AG10803 (cell line): ENCODE measurements at regions not wholly inside any gene's neighbourhood (a gene's known extent, or its start where the extent isn't known, plus 50 kb on each side); places are given as distances from the start of the nearest gene placed in this dataset.

Experiments used
- DNase-seq: peaks from one replicate; pipeline ENCODE4 v3.0.0; 2010; ENCODE audit warnings: low read depth
- H3K4me3 ChIP-seq: 2 replicates; pipeline ENCODE4 v1.5.1; 2011; ENCODE audit warnings: mild to moderate bottlenecking, low read length, control low read depth
- CTCF ChIP-seq: conservative IDR thresholded peaks from 2 replicates; pipeline ENCODE4 v1.5.1; 2011; ENCODE audit warnings: mild to moderate bottlenecking, low read length, control low read depth, inconsistent platforms

DNA sequence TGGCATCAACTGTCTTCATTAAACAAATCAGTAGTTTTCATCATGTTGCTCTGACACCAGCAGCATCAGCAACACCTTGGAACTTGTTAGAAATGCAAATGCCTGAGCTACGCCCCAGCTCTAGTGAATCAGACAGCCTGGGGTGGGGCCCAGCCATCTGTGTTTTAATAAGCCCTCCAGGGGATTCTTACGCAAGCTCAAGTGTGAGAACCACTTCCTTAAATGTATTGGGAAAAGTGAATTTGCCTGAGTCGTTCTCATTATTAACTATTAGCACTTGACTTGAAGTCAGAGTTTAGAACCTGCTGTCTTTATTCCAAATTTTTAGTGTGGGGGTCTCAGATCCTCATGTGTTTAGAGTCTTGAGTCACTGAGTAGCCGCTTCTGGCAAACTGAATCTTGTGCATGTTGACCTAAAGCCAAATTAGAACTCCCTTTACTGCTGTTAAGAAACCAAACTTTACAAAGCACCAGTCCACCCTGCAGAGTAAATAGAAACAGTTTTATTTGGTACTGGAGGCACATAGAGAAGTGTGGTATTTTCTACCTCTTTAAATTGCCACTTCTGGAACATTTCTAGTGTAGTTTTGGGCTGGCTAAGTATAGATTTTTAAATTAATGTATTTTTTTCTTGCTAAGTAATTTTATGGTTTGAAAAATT, 137.4 kb upstream of the COX10 start:
- TF ChIP-seq CTCF = no peak
- peak; percentile 91 for DNase-seq
- no peak overlapping the region for H3K4me3 ChIP-seq

- H3K4me3 ChIP-seq = no peak overlapping the region
- no peak for DNase-seq
- no peak for TF ChIP-seq CTCF
These were observed 135.6 kb upstream of the COX10 start for GRCh38 chr17:13933441-13934276.

DNA sequence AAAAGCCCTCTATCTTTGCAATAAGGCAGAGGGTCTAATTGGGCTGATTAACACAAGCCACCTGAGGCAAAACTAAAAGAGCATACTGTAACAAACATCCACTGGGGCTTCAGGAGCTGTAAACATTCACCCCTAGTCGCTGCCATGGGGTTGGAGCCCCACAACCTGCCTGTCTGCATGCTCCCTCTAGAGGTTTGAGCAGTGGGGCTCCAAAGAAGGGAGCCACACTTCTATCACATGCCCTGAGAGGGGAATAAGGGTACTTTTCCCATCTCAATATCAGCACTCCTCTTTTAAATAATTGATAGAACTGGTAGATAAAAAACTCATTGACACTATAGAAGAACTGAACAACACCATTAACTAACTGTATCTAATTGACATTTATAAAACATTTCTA, 130.1 kb upstream of the COX10 start:
- H3K4me3 ChIP-seq = no peak overlapping the region
- TF ChIP-seq CTCF = no peak
- no peak for DNase-seq

DNA sequence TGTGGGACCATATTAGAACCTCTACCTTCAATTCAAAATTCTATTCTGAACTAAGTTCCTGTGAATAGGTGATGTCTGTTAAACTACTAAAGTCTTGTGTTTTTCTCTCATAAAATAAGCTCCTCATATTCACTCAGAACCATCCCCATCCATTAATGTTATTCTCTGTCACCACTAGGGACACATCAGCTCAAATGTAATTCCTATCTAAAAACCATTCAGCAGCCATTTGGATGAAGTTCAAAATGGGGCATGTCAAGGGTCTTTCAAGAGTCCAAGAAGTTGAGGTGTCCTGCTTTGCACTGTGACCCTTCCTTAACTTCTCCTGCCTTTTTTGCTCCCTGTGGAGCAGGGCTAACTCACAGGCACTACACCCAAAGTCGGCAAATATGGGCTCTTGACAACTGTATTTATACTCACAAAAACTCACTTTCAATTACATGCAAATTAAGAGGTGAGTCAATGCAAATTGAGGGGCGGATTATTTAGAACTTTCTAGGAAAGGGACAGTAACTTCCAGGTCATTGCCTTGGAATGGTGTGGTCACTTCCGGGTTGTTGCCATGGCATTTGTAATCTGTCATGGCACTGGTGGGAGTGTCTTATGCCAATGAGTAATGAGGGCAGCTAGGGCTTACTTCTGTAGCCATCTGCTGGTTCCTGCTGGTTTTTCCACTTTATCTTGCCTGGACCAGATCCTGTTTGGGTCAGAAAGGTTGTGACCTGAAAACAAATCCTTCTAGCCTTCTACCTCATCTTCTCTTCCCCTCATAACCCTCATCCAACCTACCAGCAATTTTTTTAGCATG, 128.2 kb upstream of the COX10 start:
- H3K4me3 ChIP-seq = no peak overlapping the region
- peak; percentile 17 for DNase-seq
- TF ChIP-seq CTCF = 0 out of 2 replicates have a peak, but pooled peaks have one; percentile 8

- no peak for DNase-seq
- TF ChIP-seq CTCF = no peak
- H3K4me3 ChIP-seq = no peak overlapping the region
These were observed 127.5 kb upstream of the COX10 start for GRCh38 chr17:13941781-13942180.

- no peak for TF ChIP-seq CTCF
- no peak overlapping the region for H3K4me3 ChIP-seq
- DNase-seq = no peak
These were observed 125.4 kb upstream of the COX10 start for GRCh38 chr17:13943909-13944308.
